AG09319 (cell line): ENCODE measurements at regions not wholly inside any gene's neighbourhood (a gene's known extent, or its start where the extent isn't known, plus 50 kb on each side); places are given as distances from the start of the nearest gene placed in this dataset.
"Not testable (repeated sequence)": the region's sequence is repeated elsewhere in the genome, so short reads cannot be mapped to it uniquely, and the experiment has no call there.

Source experiments
- DNase-seq: peaks from one replicate; pipeline ENCODE4 v3.0.0-alpha.2; 2010; ENCODE audit warnings: low read depth; ENCODE audit errors: extremely low read depth
- CTCF ChIP-seq: IDR thresholded peaks from 2 replicates; pipeline ENCODE4 v1.5.1; 2011; ENCODE audit warnings: low read depth, mild to moderate bottlenecking, inconsistent platforms, low read length, moderate library complexity

GRCh38 chr5:115695310-115695880 is 69.6 kb upstream of the TMED7 start:
- no peak for DNase-seq
- no peak for TF ChIP-seq CTCF

- not testable (repeated sequence) for DNase-seq
Measured at GRCh38 chr5:115691814-115692213, 66.0 kb upstream of the TMED7 start.

GRCh38 chr5:115686738-115687074 is 60.9 kb upstream of the TMED7 start:
- no peak for DNase-seq
- no peak for TF ChIP-seq CTCF

GRCh38 chr5:115686051-115686737 is 60.4 kb upstream of the TMED7 start:
- DNase-seq, result peak; percentile 8
- no peak for TF ChIP-seq CTCF

- no peak for TF ChIP-seq CTCF
- DNase-seq, result no peak
Measured at GRCh38 chr5:115685490-115685889, 59.7 kb upstream of the TMED7 start.

GRCh38 chr5:115684513-115685037 is 58.7 kb upstream of the TMED7 start:
- no peak for TF ChIP-seq CTCF
- DNase-seq, result no peak

GRCh38 chr5:115683081-115683480 is 57.2 kb upstream of the TMED7 start:
- no peak for TF ChIP-seq CTCF
- no peak for DNase-seq
